DND-41 (cell line): ENCODE measurements at regions not wholly inside any gene's neighbourhood (a gene's known extent, or its start where the extent isn't known, plus 50 kb on each side); places are given as distances from the start of the nearest gene placed in this dataset.

Source experiments
- ATAC-seq: fragments of 200-7000 bp; cut with Tn5 transposase; 3 replicates; pipeline ENCODE4 v1.9.1; 2021; ENCODE audit warnings: low read depth; ENCODE audit not compliant: insufficient read depth
- DNase-seq: peaks from one replicate; pipeline ENCODE4 v3.0.0-alpha.2; 2020
- H2AFZ ChIP-seq: 2 replicates; pipeline ENCODE4 v1.6.0; 2012; ENCODE audit warnings: low read depth, low read length
- H3K27ac ChIP-seq: 2 replicates; pipeline ENCODE4 v1.5.1; 2012; ENCODE audit warnings: low read length, inconsistent platforms
- H3K27me3 ChIP-seq: fragments of 200-600 bp; sonication (generic); 2 replicates; pipeline ENCODE4 v1.6.0; 2012; ENCODE audit warnings: low read length, mild to moderate bottlenecking, inconsistent platforms; ENCODE audit not compliant: insufficient read depth, poor library complexity
- H3K36me3 ChIP-seq: 2 replicates; pipeline ENCODE4 v1.5.1; 2012; ENCODE audit warnings: low read length, inconsistent platforms; ENCODE audit not compliant: insufficient read depth
- H3K4me1 ChIP-seq: 2 replicates; pipeline ENCODE4 v1.5.1; 2012; ENCODE audit warnings: mild to moderate bottlenecking, low read length; ENCODE audit not compliant: insufficient read depth
- H3K4me2 ChIP-seq: 2 replicates; pipeline ENCODE4 v1.6.0; 2012; ENCODE audit warnings: mild to moderate bottlenecking, moderate library complexity, low read length, inconsistent platforms; ENCODE audit not compliant: insufficient read depth
- H3K4me3 ChIP-seq, 2 experiments: fragments of 200-600 bp in 1 of 2; shearing (Covaris generic) in 1 of 2; 2 replicates each; pipeline ENCODE4 v1.5.1; 2012 to 2016; ENCODE audit warnings: inconsistent platforms in 2 of 2, low read length in 2 of 2, mild to moderate bottlenecking in 2 of 2, low read depth in 1 of 2, moderate library complexity in 1 of 2
- H3K79me2 ChIP-seq: 2 replicates; pipeline ENCODE4 v1.6.0; 2012; ENCODE audit warnings: low read length, inconsistent platforms; ENCODE audit not compliant: insufficient read depth
- H3K9ac ChIP-seq: 2 replicates; pipeline ENCODE4 v1.6.0; 2012; ENCODE audit warnings: low read depth, mild to moderate bottlenecking, inconsistent platforms, low read length, moderate library complexity
- H3K9me3 ChIP-seq: 2 replicates; pipeline ENCODE4 v1.5.1; 2012; ENCODE audit warnings: low read length, moderate library complexity, mild to moderate bottlenecking, inconsistent platforms; ENCODE audit not compliant: insufficient read depth, severe bottlenecking
- H4K20me1 ChIP-seq: 2 replicates; pipeline ENCODE4 v1.6.0; 2012; ENCODE audit warnings: low read length; ENCODE audit not compliant: insufficient read depth
- EZH2 ChIP-seq: IDR thresholded peaks from 3 replicates; pipeline ENCODE4 v1.6.1; 2012; ENCODE audit warnings: borderline replicate concordance, low read depth, mild to moderate bottlenecking, moderate library complexity, low read length, inconsistent platforms; ENCODE audit not compliant: severe bottlenecking
- TF ChIP-seq, protein P1 (sequence below): IDR thresholded peaks from 2 replicates; pipeline ENCODE4 v1.5.1; 2012; ENCODE audit warnings: borderline replicate concordance, low read length, moderate library complexity, mild to moderate bottlenecking; ENCODE audit not compliant: poor library complexity, severe bottlenecking; ENCODE audit errors: extremely low read depth

- H3K9ac ChIP-seq = no peak overlapping the region
- H3K27me3 ChIP-seq = no peaks in the 10 kb centered on the region
- H3K79me2 ChIP-seq = no peaks in the 10 kb centered on the region
- DNase-seq (no peak), ATAC-seq (no peak)
- no peaks in the 10 kb centered on the region for H4K20me1 ChIP-seq
- no peak overlapping the region for H3K27ac ChIP-seq
- no peaks in the 10 kb centered on the region for H3K4me1 ChIP-seq
- no peak overlapping the region for H2AFZ ChIP-seq
- no peaks in the 10 kb centered on the region for H3K36me3 ChIP-seq
- H3K9me3 ChIP-seq = no peaks in the 10 kb centered on the region
- H3K4me2 ChIP-seq = no peak overlapping the region
- no peak overlapping the region for H3K4me3 ChIP-seq
- TF ChIP-seq EZH2 = no peak
- TF ChIP-seq, protein P1, sequence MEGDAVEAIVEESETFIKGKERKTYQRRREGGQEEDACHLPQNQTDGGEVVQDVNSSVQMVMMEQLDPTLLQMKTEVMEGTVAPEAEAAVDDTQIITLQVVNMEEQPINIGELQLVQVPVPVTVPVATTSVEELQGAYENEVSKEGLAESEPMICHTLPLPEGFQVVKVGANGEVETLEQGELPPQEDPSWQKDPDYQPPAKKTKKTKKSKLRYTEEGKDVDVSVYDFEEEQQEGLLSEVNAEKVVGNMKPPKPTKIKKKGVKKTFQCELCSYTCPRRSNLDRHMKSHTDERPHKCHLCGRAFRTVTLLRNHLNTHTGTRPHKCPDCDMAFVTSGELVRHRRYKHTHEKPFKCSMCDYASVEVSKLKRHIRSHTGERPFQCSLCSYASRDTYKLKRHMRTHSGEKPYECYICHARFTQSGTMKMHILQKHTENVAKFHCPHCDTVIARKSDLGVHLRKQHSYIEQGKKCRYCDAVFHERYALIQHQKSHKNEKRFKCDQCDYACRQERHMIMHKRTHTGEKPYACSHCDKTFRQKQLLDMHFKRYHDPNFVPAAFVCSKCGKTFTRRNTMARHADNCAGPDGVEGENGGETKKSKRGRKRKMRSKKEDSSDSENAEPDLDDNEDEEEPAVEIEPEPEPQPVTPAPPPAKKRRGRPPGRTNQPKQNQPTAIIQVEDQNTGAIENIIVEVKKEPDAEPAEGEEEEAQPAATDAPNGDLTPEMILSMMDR = no peak
These were observed 179.4 kb downstream of the TNFSF13B start for GRCh38 chr13:108448891-108449290.

DNA sequence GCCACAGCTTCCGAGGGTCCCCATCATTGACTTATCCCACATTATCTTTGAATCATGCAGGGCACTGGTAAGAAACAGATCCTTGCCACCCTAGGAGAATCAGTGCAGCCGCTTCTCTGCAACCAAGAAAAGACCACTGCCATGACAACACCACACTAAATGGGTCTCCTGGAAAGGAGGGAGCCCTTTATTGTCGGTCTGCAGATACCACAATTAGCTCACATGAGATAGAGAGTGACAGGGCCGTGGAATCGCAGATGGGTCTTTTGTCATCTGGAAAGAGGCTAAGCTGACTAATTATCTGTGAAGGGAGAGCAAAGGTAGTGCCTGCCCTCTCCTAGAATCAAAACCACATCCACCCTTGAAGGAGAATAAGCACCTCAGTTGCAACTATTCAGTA, 178.3 kb upstream of the MYO16 start:
- DNase-seq (no peak), ATAC-seq (no peak)
- no peak overlapping the region for H2AFZ ChIP-seq
- H3K4me2 ChIP-seq = no peak overlapping the region
- no peaks in the 10 kb centered on the region for H3K27me3 ChIP-seq
- no peak overlapping the region for H3K9ac ChIP-seq
- no peaks in the 10 kb centered on the region for H4K20me1 ChIP-seq
- no peaks in the 10 kb centered on the region for H3K36me3 ChIP-seq
- H3K4me1 ChIP-seq = no peaks in the 10 kb centered on the region
- TF ChIP-seq, protein P1 = no peak
- no peak for TF ChIP-seq EZH2
- H3K79me2 ChIP-seq = no peaks in the 10 kb centered on the region
- no peak overlapping the region for H3K27ac ChIP-seq
- H3K4me3 ChIP-seq = no peak overlapping the region
- H3K9me3 ChIP-seq = no peaks in the 10 kb centered on the region

- Histone ChIP-seq H2AFZ (no peak overlapping the region), H3K36me3 (no peaks in the 10 kb centered on the region), H3K4me2 (no peak overlapping the region), H4K20me1 (no peaks in the 10 kb centered on the region), H3K4me3 (no peak overlapping the region), H3K79me2 (no peaks in the 10 kb centered on the region), H3K27ac (no peak overlapping the region), H3K9me3 (no peaks in the 10 kb centered on the region), H3K9ac (no peak overlapping the region), H3K27me3 (no peaks in the 10 kb centered on the region), H3K4me1 (no peaks in the 10 kb centered on the region)
- TF ChIP-seq EZH2 = no peak
- TF ChIP-seq, protein P1 = no peak
- no peak for DNase-seq
- ATAC-seq = no peak
These were observed 174.1 kb upstream of the MYO16 start for GRCh38 chr13:108455320-108455719.

DNA sequence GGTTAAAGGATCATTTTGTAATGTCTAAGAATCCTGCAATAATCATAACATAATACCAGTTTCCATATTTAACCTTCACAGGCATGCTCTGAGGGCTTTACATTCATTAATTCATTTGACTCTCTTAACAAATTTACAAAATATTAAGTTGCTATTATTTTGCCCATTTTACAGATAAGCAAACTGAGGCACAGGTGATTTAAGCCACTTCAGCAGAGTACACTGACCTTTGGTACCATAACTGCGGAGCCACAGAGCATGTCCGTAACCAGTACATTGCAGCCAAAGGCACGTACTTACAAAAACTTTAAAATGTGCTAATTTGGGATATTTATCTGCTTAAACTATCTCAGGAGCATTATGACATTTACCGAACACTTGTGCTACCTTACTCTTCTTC, 169.4 kb upstream of the MYO16 start:
- Histone ChIP-seq H3K9ac (no peak overlapping the region), H3K4me1 (no peaks in the 10 kb centered on the region), H3K4me3 (no peak overlapping the region), H3K27me3 (no peaks in the 10 kb centered on the region), H3K4me2 (no peak overlapping the region), H3K36me3 (no peaks in the 10 kb centered on the region), H2AFZ (no peak overlapping the region), H3K79me2 (no peaks in the 10 kb centered on the region), H3K27ac (no peak overlapping the region), H3K9me3 (no peaks in the 10 kb centered on the region), H4K20me1 (no peaks in the 10 kb centered on the region)
- TF ChIP-seq, protein P1 = no peak
- no peak for TF ChIP-seq EZH2
- DNase-seq (no peak), ATAC-seq (no peak)
